BLaER1 treated with 17β-estradiol and CSF1 and Interleukin-3, amounts not matched to agents 10 nM and 100 nM (cell line): ENCODE measurements at regions not wholly inside any gene's neighbourhood (a gene's known extent, or its start where the extent isn't known, plus 50 kb on each side); places are given as distances from the start of the nearest gene placed in this dataset.

Source experiments
- H3K27ac ChIP-seq, 11 experiments: shearing (Covaris generic); formaldehyde crosslinking; 2 replicates each; pipeline ENCODE4 v1.8.1; 2022
- H3K27me3 ChIP-seq, 11 experiments: shearing (Covaris generic); formaldehyde crosslinking; 2 replicates each; pipeline ENCODE4 v1.8.1; 2022
- H3K36me3 ChIP-seq, 11 experiments: shearing (Covaris generic); formaldehyde crosslinking; 2 replicates each; pipeline ENCODE4 v1.8.1; 2022
- H3K4me1 ChIP-seq, 10 experiments: shearing (Covaris generic); formaldehyde crosslinking; 2 replicates each; pipeline ENCODE4 v1.8.1; 2022
- H3K4me2 ChIP-seq, 11 experiments: shearing (Covaris generic); formaldehyde crosslinking; 2 replicates each; pipeline ENCODE4 v1.8.1; 2022
- H3K4me3 ChIP-seq, 10 experiments: shearing (Covaris generic); formaldehyde crosslinking; 2 replicates each; pipeline ENCODE4 v1.8.1; 2022
- H3K9ac ChIP-seq, 11 experiments: shearing (Covaris generic); formaldehyde crosslinking; 2 replicates each; pipeline ENCODE4 v1.8.1; 2022
- H3K9me3 ChIP-seq, 11 experiments: shearing (Covaris generic); formaldehyde crosslinking; replicated peaks in 1 of 11; 2 replicates each; pipeline ENCODE4 v1.8.1; 2022
- H4K20me1 ChIP-seq, 11 experiments: shearing (Covaris generic); formaldehyde crosslinking; 2 replicates each; pipeline ENCODE4 v1.8.1; 2022
- Cebpa-rat ChIP-seq, 11 experiments: shearing (Covaris generic); IDR thresholded peaks; 2 replicates each; pipeline ENCODE4 v1.8.1; 2022

DNA sequence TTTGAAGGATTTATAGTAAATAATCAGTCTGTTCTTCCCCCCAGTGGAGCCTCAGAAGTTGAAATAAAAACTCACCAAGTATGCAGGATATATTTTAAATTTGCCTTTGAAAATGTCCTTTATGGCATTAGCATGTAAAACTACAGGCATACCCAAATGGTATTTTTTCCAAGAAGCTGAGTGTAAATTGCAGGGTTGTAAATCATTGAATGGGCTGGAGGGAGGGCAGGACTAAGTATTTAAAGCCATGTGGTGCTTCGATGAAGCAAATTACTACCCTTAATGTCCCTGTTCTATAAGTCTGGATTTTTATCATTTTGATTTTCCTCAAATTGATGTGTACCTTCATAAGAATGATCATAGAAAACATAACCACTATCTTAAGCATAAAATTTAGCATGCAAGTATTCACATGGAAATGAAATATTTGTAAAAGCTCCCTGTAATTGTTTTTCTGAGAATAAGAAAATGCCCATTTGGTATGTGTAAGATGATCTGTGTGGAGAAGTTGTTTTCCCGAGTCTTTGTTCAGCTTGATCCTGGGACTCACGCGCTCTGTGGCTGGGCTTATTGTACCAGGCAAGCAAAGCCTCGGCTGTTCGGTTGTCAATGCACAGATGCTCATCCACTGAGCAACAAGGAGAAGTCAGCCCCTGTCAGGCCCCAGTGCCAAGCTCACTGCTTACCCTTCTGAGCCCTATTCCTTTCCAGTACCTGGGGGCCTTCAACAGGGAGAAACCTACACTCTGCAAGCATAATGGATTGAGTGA lies 66.7 kb downstream of the CD164 start:
- H3K4me1 ChIP-seq: peaks cover 29 to 48% (median 40%) of the 10 kb centered on the region in 10 experiments
- no peak overlapping the region for H3K9ac ChIP-seq
- H4K20me1 ChIP-seq: no peaks in the 10 kb centered on the region
- TF ChIP-seq Cebpa-rat (IDR thresholded peaks at IDR 0.05): no peak
- no peak overlapping the region for H3K4me2 ChIP-seq
- H3K4me3 ChIP-seq: no peak overlapping the region
- 0 out of 22 replicates have a peak, but pooled peaks cover 0 to 9% (median 0%) of the 10 kb centered on the region in 11 experiments for H3K9me3 ChIP-seq
- no peak overlapping the region for H3K27ac ChIP-seq
- peaks cover 0 to 4% (median 0%) of the 10 kb centered on the region in 11 experiments; a peak in 1 of 22 replicates for H3K36me3 ChIP-seq
- H3K27me3 ChIP-seq: no peaks in the 10 kb centered on the region

GRCh38 chr6:109314313-109314712 lies 68.0 kb downstream of the CD164 start:
- H3K9me3 ChIP-seq: peaks cover 0 to 15% (median 0%) of the 10 kb centered on the region in 11 experiments; a peak in 1 of 22 replicates
- no peak overlapping the region for H3K4me3 ChIP-seq
- no peak overlapping the region for H3K27ac ChIP-seq
- H3K4me1 ChIP-seq: peaks cover 26 to 36% (median 33%) of the 10 kb centered on the region in 10 experiments
- H4K20me1 ChIP-seq: no peaks in the 10 kb centered on the region
- H3K4me2 ChIP-seq: no peak overlapping the region
- H3K36me3 ChIP-seq: peaks cover 0 to 4% (median 0%) of the 10 kb centered on the region in 11 experiments; a peak in 1 of 22 replicates
- no peak for TF ChIP-seq Cebpa-rat (IDR thresholded peaks at IDR 0.05)
- no peak overlapping the region for H3K9ac ChIP-seq
- H3K27me3 ChIP-seq: no peaks in the 10 kb centered on the region

DNA sequence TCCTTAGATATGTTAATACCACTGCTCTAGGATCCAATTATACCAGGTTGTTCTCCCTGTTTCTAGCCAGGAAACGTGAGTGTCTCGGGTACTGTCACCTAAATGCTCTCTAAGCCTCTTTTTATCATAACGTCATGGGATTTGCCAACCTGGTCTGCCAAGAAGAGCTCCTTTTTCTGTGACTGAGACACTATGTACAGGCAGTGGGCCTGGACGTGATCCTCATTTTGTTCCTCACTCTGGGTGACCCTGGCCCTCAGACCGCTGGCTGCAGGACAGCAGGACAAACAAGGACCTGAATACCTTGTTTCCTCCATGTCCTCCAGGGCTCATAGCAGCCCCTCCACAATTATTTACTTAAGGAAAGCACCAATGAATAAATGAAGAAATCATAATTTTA lies 69.1 kb downstream of the CD164 start:
- H3K4me2 ChIP-seq: no peak overlapping the region
- no peaks in the 10 kb centered on the region for H4K20me1 ChIP-seq
- TF ChIP-seq Cebpa-rat (IDR thresholded peaks at IDR 0.05): no peak
- peaks cover 0 to 16% (median 0%) of the 10 kb centered on the region in 11 experiments; a peak in 1 of 22 replicates for H3K9me3 ChIP-seq
- H3K4me3 ChIP-seq: no peak overlapping the region
- H3K27ac ChIP-seq: no peak overlapping the region
- H3K36me3 ChIP-seq: peaks cover 0 to 4% (median 0%) of the 10 kb centered on the region in 11 experiments; a peak in 1 of 22 replicates
- H3K9ac ChIP-seq: no peak overlapping the region
- peaks cover 16 to 29% (median 23%) of the 10 kb centered on the region in 10 experiments for H3K4me1 ChIP-seq
- no peaks in the 10 kb centered on the region for H3K27me3 ChIP-seq

DNA sequence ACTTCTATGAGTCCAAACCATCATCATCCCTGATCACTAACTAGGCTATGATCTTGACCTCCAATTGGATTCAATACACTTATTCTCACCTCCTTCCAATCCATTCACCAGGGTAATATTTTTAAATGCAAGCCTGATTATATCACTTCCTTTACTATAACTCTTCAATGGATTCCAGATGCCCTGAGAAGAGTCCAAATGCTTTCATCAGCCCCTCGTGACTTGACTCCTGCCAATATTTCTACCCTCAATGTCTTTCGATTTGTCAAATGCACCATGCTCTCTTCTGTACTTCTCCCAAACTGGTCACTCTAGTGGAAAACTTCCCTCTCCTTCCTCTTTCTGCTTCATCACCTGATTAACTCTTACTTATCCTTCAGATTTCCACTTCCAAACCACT lies 70.8 kb downstream of the CD164 start:
- TF ChIP-seq Cebpa-rat (IDR thresholded peaks at IDR 0.05): no peak
- Histone ChIP-seq H4K20me1 (no peaks in the 10 kb centered on the region), H3K9me3 (peaks cover 0 to 19% (median 0%) of the 10 kb centered on the region in 11 experiments; a peak in 1 of 22 replicates), H3K36me3 (peaks cover 0 to 4% (median 0%) of the 10 kb centered on the region in 11 experiments; a peak in 1 of 22 replicates), H3K4me1 (peaks cover 5 to 29% (median 8%) of the 10 kb centered on the region in 10 experiments; a peak in 14 of 20 replicates), H3K27me3 (no peaks in the 10 kb centered on the region), H3K4me3 (no peak overlapping the region), H3K4me2 (0 out of 22 replicates have a peak overlapping the region, but pooled peaks of 2 of the 11 experiments have one; percentile 1 to 9), H3K27ac (no peak overlapping the region), H3K9ac (no peak overlapping the region)

DNA sequence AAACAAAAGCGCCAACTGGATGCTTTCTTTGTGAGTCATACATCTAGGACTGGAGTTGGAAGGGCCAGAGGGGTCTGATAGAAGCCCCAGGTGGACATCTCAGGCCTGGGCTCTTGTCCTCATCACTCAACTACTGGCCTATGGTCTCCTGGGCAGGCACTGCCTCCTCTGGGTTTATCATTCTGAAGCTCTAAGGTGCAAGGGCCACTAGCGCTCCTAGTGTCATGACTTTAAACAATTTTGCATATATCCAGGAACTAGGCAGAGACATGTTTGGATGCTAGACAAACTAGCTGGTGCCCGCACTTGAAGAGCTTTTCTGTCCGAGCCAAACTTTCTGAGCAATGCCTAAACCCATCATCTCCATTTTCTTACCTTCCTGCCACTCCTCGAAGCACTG lies 72.3 kb downstream of the CD164 start:
- no peak overlapping the region for H3K9ac ChIP-seq
- no peak overlapping the region for H3K4me3 ChIP-seq
- no peak overlapping the region for H3K4me2 ChIP-seq
- H3K36me3 ChIP-seq: peaks cover 0 to 4% (median 0%) of the 10 kb centered on the region in 11 experiments; a peak in 1 of 22 replicates
- H3K4me1 ChIP-seq: peaks cover 13 to 37% (median 14%) of the 10 kb centered on the region in 10 experiments
- no peak overlapping the region for H3K27ac ChIP-seq
- H4K20me1 ChIP-seq: no peaks in the 10 kb centered on the region
- peaks cover 0 to 19% (median 0%) of the 10 kb centered on the region in 11 experiments; a peak in 1 of 22 replicates for H3K9me3 ChIP-seq
- TF ChIP-seq Cebpa-rat (IDR thresholded peaks at IDR 0.05): no peak
- H3K27me3 ChIP-seq: no peaks in the 10 kb centered on the region

DNA sequence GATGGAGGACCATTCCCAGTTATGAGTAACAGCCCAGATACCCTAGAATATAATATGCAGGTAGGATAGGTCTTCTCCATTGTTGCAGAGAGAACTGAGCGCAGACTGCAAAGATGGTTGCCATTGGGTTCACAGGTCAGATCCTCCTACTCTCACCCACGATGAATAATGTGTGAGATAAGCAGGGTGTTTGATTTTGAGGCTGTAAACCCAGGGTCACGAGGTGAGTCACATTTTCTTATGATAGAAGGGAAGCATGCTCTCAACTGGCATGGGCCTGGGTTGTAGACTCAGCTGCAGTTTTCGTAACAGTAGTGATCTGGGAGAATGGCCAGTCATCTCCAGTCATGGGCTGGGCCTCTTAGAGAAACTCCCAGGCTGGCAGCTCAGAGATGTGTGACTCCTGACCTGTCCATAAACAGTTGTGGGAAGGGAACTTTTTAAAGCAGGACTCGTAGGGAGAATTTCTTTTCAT lies 74.2 kb downstream of the CD164 start:
- H3K9ac ChIP-seq: no peak overlapping the region
- TF ChIP-seq Cebpa-rat (IDR thresholded peaks at IDR 0.05): no peak

DNA sequence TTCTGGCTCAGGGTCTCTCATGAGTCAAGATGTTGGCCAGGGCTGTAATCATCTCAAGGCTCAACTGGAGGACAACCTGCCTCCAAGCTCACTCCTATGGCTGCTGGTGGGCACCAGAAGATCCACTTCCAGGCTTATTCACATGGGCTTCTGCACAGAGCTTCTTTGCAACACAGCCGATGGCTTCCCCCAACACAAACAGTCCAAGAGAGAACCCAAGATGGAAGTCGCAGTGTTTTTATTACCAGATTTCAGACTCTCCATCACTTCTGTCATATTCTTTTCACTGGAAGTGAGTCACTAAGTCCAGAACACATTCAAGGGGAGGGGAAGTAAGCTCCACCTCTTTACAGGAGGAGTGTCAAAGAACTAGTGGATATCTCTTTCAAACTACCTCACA lies 75.5 kb downstream of the CD164 start:
- no peaks in the 10 kb centered on the region for H3K27me3 ChIP-seq
- peaks cover 0 to 10% (median 0%) of the 10 kb centered on the region in 11 experiments; a peak in 1 of 22 replicates for H3K9me3 ChIP-seq
- H3K4me1 ChIP-seq: peaks cover 35 to 59% (median 37%) of the 10 kb centered on the region in 10 experiments
- H3K36me3 ChIP-seq: no peaks in the 10 kb centered on the region
- no peak for TF ChIP-seq Cebpa-rat (IDR thresholded peaks at IDR 0.05)
- no peak overlapping the region for H3K27ac ChIP-seq
- no peak overlapping the region for H3K4me3 ChIP-seq
- 0 out of 22 replicates have a peak overlapping the region, but pooled peaks of 2 of the 11 experiments have one; percentile 26 to 71 for H3K4me2 ChIP-seq
- no peak overlapping the region for H3K9ac ChIP-seq
- no peaks in the 10 kb centered on the region for H4K20me1 ChIP-seq

More for the DNA sequence above, 74.2 kb downstream of the CD164 start:
- Histone ChIP-seq H3K4me2 (peak overlapping the region in 3 of 11 experiments; percentile 29 to 57 (median 42); a peak in 5 of 22 replicates), H3K4me3 (no peak overlapping the region), H3K27me3 (no peaks in the 10 kb centered on the region), H3K27ac (no peak overlapping the region), H3K36me3 (peaks cover 0 to 3% (median 0%) of the 10 kb centered on the region in 11 experiments; a peak in 1 of 22 replicates), H3K4me1 (peaks cover 31 to 55% (median 32%) of the 10 kb centered on the region in 10 experiments), H3K9me3 (peaks cover 0 to 10% (median 0%) of the 10 kb centered on the region in 11 experiments; a peak in 1 of 22 replicates), H4K20me1 (no peaks in the 10 kb centered on the region)

DNA sequence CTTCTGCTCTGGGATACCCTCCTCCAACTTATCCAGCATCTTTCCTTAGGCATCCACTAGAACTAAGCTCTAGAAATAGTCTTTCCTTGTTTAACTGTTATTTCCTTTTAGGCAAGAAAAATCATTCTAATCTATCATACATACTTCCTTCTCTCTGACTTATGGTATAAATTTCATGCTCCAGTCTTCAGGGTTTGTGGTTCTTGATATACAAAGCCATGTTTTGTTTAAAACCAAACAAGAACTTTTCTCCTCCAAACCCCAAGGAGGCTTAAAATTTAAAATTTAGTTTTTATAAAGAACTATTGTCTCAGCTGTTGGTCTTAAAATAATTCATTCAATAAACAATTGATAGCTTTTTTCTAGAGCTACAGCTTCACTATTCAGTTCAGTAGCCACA lies 77.2 kb downstream of the CD164 start:
- peak overlapping the region in 2 of 10 experiments; percentile 1 to 18; a peak in 1 of 20 replicates for H3K4me3 ChIP-seq
- peak overlapping the region; percentile 58 to 84 (median 77) for H3K4me2 ChIP-seq
- no peak for TF ChIP-seq Cebpa-rat (IDR thresholded peaks at IDR 0.05)
- no peaks in the 10 kb centered on the region for H3K27me3 ChIP-seq
- peak overlapping the region in 7 of 11 experiments; percentile 4 to 61 (median 41); a peak in 9 of 22 replicates for H3K9ac ChIP-seq
- H3K27ac ChIP-seq: peak overlapping the region in 9 of 11 experiments; percentile 32 to 78 (median 62); a peak in 17 of 22 replicates
- H3K9me3 ChIP-seq: peaks cover 0 to 8% (median 0%) of the 10 kb centered on the region in 11 experiments; a peak in 1 of 22 replicates
- peaks cover 52 to 73% (median 54%) of the 10 kb centered on the region in 10 experiments for H3K4me1 ChIP-seq
- H3K36me3 ChIP-seq: no peaks in the 10 kb centered on the region
- no peaks in the 10 kb centered on the region for H4K20me1 ChIP-seq
